ENCODE measurements at regions not wholly inside any gene's neighbourhood (a gene's known extent, or its start where the extent isn't known, plus 50 kb on each side); places are given as distances from the start of the nearest gene placed in this dataset.

GRCh38 chr15:35843498-35843897, 297.5 kb upstream of the DPH6 start:
- H3K27me3 ChIP-seq (ENCODE audit: insufficient read depth, low read length) = peaks cover 3% of the 10 kb centered on the region
- no peak overlapping the region for H3K4me3 ChIP-seq (ENCODE audit: insufficient read depth, low read depth, low read length)
- no peaks in the 10 kb centered on the region for H3K9me3 ChIP-seq (ENCODE audit: insufficient read depth, low read depth, low read length)
- H4K20me1 ChIP-seq (ENCODE audit: insufficient read depth, low read length) = no peaks in the 10 kb centered on the region
- Mint-ChIP-seq H3K36me3 (ENCODE audit: low read depth, unreplicated experiment) (no peaks in the 10 kb centered on the region), H3K4me1 (ENCODE audit: low read depth, unreplicated experiment) (no peaks in the 10 kb centered on the region), H3K4me3 (ENCODE audit: unreplicated experiment) (no peak overlapping the region), H3K9me3 (ENCODE audit: unreplicated experiment) (no peaks in the 10 kb centered on the region), H3K27ac (ENCODE audit: unreplicated experiment) (no peak overlapping the region), H3K27me3 (ENCODE audit: low read depth, unreplicated experiment) (peaks cover 14% of the 10 kb centered on the region)
- no peak overlapping the region for H3K27ac ChIP-seq (ENCODE audit: low read depth, low read length)
- no peaks in the 10 kb centered on the region for H3K4me1 ChIP-seq (ENCODE audit: insufficient read depth, low read length)
- no peak overlapping the region for H3K9ac ChIP-seq (ENCODE audit: low read length)
- TF ChIP-seq CTCF (IDR thresholded peaks at IDR 0.05; ENCODE audit: insufficient read depth, low read depth, low read length) = no peak
- TF ChIP-seq EZH2 (IDR thresholded peaks at IDR 0.05; ENCODE audit: insufficient read depth, low read length) = no peak
- no peaks in the 10 kb centered on the region for H3K36me3 ChIP-seq (ENCODE audit: insufficient read depth, low read length)
- DNase-seq (ENCODE audit: low read depth) (no peak), FAIRE-seq (no peak)
- no peaks in the 10 kb centered on the region for H3K79me2 ChIP-seq (ENCODE audit: insufficient read depth, low read length)
- no peak overlapping the region for H3K4me2 ChIP-seq (ENCODE audit: low read length)
- H2AFZ ChIP-seq (ENCODE audit: low read depth, low read length) = no peak overlapping the region

GRCh38 chr15:35850284-35850683, 304.3 kb upstream of the DPH6 start:
- FAIRE-seq = no peak
- no peak for TF ChIP-seq CTCF (IDR thresholded peaks at IDR 0.05; ENCODE audit: insufficient read depth, low read depth, low read length)
- no peak for TF ChIP-seq EZH2 (IDR thresholded peaks at IDR 0.05; ENCODE audit: insufficient read depth, low read length)
- no peaks in the 10 kb centered on the region for H3K27me3 Mint-ChIP-seq (ENCODE audit: low read depth, unreplicated experiment)

GRCh38 chr15:35851491-35851890, 305.5 kb upstream of the DPH6 start:
- H3K27me3 ChIP-seq (ENCODE audit: insufficient read depth, low read length) = no peaks in the 10 kb centered on the region
- no peaks in the 10 kb centered on the region for H3K9me3 Mint-ChIP-seq (ENCODE audit: unreplicated experiment)
- H3K79me2 ChIP-seq (ENCODE audit: insufficient read depth, low read length) = no peaks in the 10 kb centered on the region
- no peak overlapping the region for H3K27ac ChIP-seq (ENCODE audit: low read depth, low read length)
- no peak overlapping the region for H3K4me3 Mint-ChIP-seq (ENCODE audit: unreplicated experiment)
- FAIRE-seq (no peak), DNase-seq (ENCODE audit: low read depth) (no peak)
- H2AFZ ChIP-seq (ENCODE audit: low read depth, low read length) = no peak overlapping the region
- TF ChIP-seq EZH2 (IDR thresholded peaks at IDR 0.05; ENCODE audit: insufficient read depth, low read length) (no peak), CTCF (IDR thresholded peaks at IDR 0.05; ENCODE audit: insufficient read depth, low read depth, low read length) (no peak)
- no peak overlapping the region for H3K4me2 ChIP-seq (ENCODE audit: low read length)
- H3K36me3 ChIP-seq (ENCODE audit: insufficient read depth, low read length) = no peaks in the 10 kb centered on the region
- no peak overlapping the region for H3K4me3 ChIP-seq (ENCODE audit: insufficient read depth, low read depth, low read length)
- H3K36me3 Mint-ChIP-seq (ENCODE audit: low read depth, unreplicated experiment) = no peaks in the 10 kb centered on the region
- no peaks in the 10 kb centered on the region for H3K9me3 ChIP-seq (ENCODE audit: insufficient read depth, low read depth, low read length)
- no peaks in the 10 kb centered on the region for H4K20me1 ChIP-seq (ENCODE audit: insufficient read depth, low read length)
- no peak overlapping the region for H3K27ac Mint-ChIP-seq (ENCODE audit: unreplicated experiment)
- H3K4me1 ChIP-seq (ENCODE audit: insufficient read depth, low read length) = no peaks in the 10 kb centered on the region
- no peak overlapping the region for H3K9ac ChIP-seq (ENCODE audit: low read length)
- no peaks in the 10 kb centered on the region for H3K27me3 Mint-ChIP-seq (ENCODE audit: low read depth, unreplicated experiment)
- no peaks in the 10 kb centered on the region for H3K4me1 Mint-ChIP-seq (ENCODE audit: low read depth, unreplicated experiment)

More at GRCh38 chr15:35850284-35850683, 304.3 kb upstream of the DPH6 start:
- Mint-ChIP-seq H3K4me1 (ENCODE audit: low read depth, unreplicated experiment) (no peaks in the 10 kb centered on the region), H3K4me3 (ENCODE audit: unreplicated experiment) (no peak overlapping the region), H3K36me3 (ENCODE audit: low read depth, unreplicated experiment) (no peaks in the 10 kb centered on the region), H3K27ac (ENCODE audit: unreplicated experiment) (no peak overlapping the region), H3K9me3 (ENCODE audit: unreplicated experiment) (no peaks in the 10 kb centered on the region)
- no peaks in the 10 kb centered on the region for H3K36me3 ChIP-seq (ENCODE audit: insufficient read depth, low read length)
- H3K27ac ChIP-seq (ENCODE audit: low read depth, low read length) = no peak overlapping the region
- no peaks in the 10 kb centered on the region for H3K79me2 ChIP-seq (ENCODE audit: insufficient read depth, low read length)
- no peaks in the 10 kb centered on the region for H3K9me3 ChIP-seq (ENCODE audit: insufficient read depth, low read depth, low read length)
- H3K4me1 ChIP-seq (ENCODE audit: insufficient read depth, low read length) = no peaks in the 10 kb centered on the region
- H3K4me3 ChIP-seq (ENCODE audit: insufficient read depth, low read depth, low read length) = no peak overlapping the region
- no peak for DNase-seq (ENCODE audit: low read depth)
- no peaks in the 10 kb centered on the region for H4K20me1 ChIP-seq (ENCODE audit: insufficient read depth, low read length)
- no peak overlapping the region for H3K9ac ChIP-seq (ENCODE audit: low read length)
- no peaks in the 10 kb centered on the region for H3K27me3 ChIP-seq (ENCODE audit: insufficient read depth, low read length)
- H2AFZ ChIP-seq (ENCODE audit: low read depth, low read length) = no peak overlapping the region
- H3K4me2 ChIP-seq (ENCODE audit: low read length) = no peak overlapping the region

All from astrocyte (in vitro differentiated cells and primary cell).